Ovary (tissue), 3 donors: ENCODE measurements at regions not wholly inside any gene's neighbourhood (a gene's known extent, or its start where the extent isn't known, plus 50 kb on each side); places are given as distances from the start of the nearest gene placed in this dataset.

Source experiments
- POLR2A ChIP-seq: fragments of 450-650 bp; IDR thresholded peaks from one replicate; pipeline ENCODE4 v1.6.1; 2017; ENCODE audit warnings: antibody characterized with exemption, mild to moderate bottlenecking, moderate library complexity
- TF ChIP-seq, protein P1 (sequence below), 3 donors: fragments of 450-650 bp in 2 of 3; fragments of 200-600 bp in 1 of 3; IDR thresholded peaks; one replicate each; pipeline versions ENCODE4 v1.5.1 to v1.8.0; 2016 to 2022; ENCODE audit warnings: antibody characterized with exemption in 3 of 3, mild to moderate bottlenecking in 1 of 3
- donor health status: DM: no; HTN: no; CAD: no.

DNA sequence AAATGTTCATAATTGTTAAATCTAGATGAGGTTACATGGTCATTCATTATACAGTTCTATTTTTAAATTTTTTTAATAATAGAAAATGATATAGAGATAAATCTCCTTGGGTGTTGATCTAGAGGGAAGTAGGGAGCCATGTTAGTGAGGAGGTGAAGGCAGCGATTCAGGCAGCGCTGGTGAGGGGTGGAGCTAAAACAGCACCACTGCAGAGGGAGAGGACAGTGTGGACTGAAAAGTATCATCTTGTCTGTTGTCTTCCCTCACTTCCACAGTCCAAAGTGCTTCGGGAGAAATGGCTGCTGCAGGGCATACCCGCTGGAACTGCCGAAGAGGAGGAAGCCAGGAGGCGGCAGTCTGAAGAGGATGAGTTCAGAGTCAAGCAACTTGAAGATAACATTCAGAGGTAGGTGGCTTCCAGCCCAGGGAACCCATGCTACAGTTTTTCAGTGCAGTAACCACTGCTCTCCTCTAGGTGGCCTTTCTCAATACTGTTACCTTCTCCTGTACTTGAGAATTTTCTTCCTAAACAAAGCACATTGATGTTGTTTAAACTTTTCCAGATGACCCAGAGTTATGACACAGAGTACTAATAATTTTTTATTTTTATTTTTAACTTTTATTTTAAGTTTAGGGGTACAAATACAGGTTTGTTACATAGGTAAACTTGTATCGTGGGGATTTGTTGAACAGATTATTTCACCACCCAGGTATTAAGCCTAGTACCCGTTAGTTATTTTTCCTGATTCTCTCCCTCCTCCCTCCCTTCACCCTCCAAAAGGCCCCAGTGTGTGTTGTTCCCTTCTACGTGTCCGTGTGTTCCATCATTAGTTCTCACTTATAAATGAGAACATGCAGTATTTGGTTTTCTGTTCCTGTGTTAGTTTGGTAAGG, 100.5 kb downstream of the PALM2AKAP2 start:
- TF ChIP-seq, protein P1, sequence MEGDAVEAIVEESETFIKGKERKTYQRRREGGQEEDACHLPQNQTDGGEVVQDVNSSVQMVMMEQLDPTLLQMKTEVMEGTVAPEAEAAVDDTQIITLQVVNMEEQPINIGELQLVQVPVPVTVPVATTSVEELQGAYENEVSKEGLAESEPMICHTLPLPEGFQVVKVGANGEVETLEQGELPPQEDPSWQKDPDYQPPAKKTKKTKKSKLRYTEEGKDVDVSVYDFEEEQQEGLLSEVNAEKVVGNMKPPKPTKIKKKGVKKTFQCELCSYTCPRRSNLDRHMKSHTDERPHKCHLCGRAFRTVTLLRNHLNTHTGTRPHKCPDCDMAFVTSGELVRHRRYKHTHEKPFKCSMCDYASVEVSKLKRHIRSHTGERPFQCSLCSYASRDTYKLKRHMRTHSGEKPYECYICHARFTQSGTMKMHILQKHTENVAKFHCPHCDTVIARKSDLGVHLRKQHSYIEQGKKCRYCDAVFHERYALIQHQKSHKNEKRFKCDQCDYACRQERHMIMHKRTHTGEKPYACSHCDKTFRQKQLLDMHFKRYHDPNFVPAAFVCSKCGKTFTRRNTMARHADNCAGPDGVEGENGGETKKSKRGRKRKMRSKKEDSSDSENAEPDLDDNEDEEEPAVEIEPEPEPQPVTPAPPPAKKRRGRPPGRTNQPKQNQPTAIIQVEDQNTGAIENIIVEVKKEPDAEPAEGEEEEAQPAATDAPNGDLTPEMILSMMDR (IDR thresholded peaks at IDR 0.05): no peak
- TF ChIP-seq POLR2A: no peak
